Prostate gland (tissue), 2 donors: ENCODE measurements at regions not wholly inside any gene's neighbourhood (a gene's known extent, or its start where the extent isn't known, plus 50 kb on each side); places are given as distances from the start of the nearest gene placed in this dataset.

ENCODE experiments used
- POLR2A ChIP-seq: fragments of 450-650 bp; IDR thresholded peaks from one replicate; pipeline ENCODE4 v1.6.1; 2016; ENCODE audit warnings: antibody characterized with exemption, mild to moderate bottlenecking
- TF ChIP-seq, protein P1 (sequence below), 4 experiments: fragments of 200-600 bp in 2 of 4; fragments of 450-650 bp in 2 of 4; sonication (generic) in 2 of 4; IDR thresholded peaks; 1 replicate in 3 of 4; 2 replicates in 1 of 4; pipeline ENCODE4 v1.5.1; 2016 to 2019; ENCODE audit warnings: antibody characterized with exemption in 4 of 4, mild to moderate bottlenecking in 2 of 4, moderate library complexity in 2 of 4

DNA sequence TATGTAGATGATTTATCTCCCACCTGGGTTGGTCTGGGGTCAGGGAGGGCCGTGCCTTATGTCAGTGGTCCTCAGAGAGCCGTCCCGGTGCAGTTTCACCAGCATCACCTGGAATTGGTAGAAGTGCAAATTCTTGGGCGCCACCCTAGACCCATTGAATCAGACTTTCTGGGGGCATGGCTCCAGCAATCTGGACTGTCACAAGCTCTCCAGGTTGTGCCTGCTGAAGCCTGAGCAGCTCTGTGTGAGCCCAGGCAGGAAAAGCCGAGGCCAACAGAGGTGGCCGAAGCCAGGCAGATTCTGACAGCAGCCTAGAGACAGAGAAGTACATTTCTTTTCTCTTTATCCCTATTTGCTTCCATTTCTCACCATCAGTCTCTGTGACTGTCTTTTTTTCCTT, 98.4 kb upstream of the SEC11C start:
- TF ChIP-seq, protein P1, sequence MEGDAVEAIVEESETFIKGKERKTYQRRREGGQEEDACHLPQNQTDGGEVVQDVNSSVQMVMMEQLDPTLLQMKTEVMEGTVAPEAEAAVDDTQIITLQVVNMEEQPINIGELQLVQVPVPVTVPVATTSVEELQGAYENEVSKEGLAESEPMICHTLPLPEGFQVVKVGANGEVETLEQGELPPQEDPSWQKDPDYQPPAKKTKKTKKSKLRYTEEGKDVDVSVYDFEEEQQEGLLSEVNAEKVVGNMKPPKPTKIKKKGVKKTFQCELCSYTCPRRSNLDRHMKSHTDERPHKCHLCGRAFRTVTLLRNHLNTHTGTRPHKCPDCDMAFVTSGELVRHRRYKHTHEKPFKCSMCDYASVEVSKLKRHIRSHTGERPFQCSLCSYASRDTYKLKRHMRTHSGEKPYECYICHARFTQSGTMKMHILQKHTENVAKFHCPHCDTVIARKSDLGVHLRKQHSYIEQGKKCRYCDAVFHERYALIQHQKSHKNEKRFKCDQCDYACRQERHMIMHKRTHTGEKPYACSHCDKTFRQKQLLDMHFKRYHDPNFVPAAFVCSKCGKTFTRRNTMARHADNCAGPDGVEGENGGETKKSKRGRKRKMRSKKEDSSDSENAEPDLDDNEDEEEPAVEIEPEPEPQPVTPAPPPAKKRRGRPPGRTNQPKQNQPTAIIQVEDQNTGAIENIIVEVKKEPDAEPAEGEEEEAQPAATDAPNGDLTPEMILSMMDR (IDR thresholded peaks at IDR 0.05) = no peak
- no peak for TF ChIP-seq POLR2A
